ENCODE measurements at regions not wholly inside any gene's neighbourhood (a gene's known extent, or its start where the extent isn't known, plus 50 kb on each side); places are given as distances from the start of the nearest gene placed in this dataset.

DNA sequence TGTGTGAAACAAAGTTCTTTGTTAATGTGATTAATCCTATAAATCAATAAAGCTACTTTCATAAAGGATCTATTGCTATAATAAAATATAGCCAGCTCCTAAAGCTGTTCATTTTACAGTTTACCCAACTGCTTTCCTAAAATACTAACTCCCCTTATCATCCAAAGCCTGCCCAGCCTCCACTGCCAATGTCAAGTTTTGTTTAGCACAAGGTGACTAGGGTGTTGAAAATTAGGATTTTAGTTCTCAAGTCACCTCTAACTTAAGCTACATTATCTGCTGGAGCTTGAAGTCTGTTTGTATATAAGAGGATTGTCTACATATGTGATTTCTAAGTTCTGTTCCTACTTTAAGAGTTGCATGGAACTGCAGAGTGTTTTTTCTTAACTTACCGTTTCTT is 86.3 kb downstream of the CCER1 start:
- TF ChIP-seq EZH2 (IDR thresholded peaks at IDR 0.05; ENCODE audit: borderline replicate concordance, low read depth, low read length, severe bottlenecking): no peak
- TF ChIP-seq POLR2AphosphoS5 (IDR thresholded peaks at IDR 0.05; ENCODE audit: insufficient read depth, low read depth, low read length): no peak
- no peak for TF ChIP-seq GATA2 (IDR thresholded peaks at IDR 0.05; ENCODE audit: insufficient read depth, insufficient read length, low read depth, low read length)
- TF ChIP-seq FOS (IDR thresholded peaks at IDR 0.05; ENCODE audit: borderline replicate concordance, insufficient read depth, low read length): no peak
- intact Hi-C loops (cut with micrococcal nuclease) (no loop called here), dilution Hi-C loops (cut with MboI; ENCODE audit: extremely low pct_ligation_motif_present, low sequenced_read_pairs) (no loop called here)
- Histone ChIP-seq H3K4me2 (ENCODE audit: insufficient read depth, low read length) (no peak overlapping the region), H3K36me3 (ENCODE audit: control insufficient read depth in 2 of 2, extremely low read depth in 1 of 2, insufficient read depth in 2 of 2, low read length in 2 of 2) (no peaks in the 10 kb centered on the region), H3K79me2 (ENCODE audit: control insufficient read depth, insufficient read depth, low read length) (no peaks in the 10 kb centered on the region), H2AFZ (ENCODE audit: low read depth, low read length) (no peak overlapping the region), H3K27me3 (ENCODE audit: control insufficient read depth in 2 of 2, insufficient read depth in 2 of 2, low read length in 2 of 2) (no peaks in the 10 kb centered on the region), H4K20me1 (replicated peaks; ENCODE audit: control insufficient read depth, extremely low read depth, insufficient read depth, low read length) (no peaks in the 10 kb centered on the region), H3K27ac (ENCODE audit: insufficient read depth, low read depth, low read length) (no peak overlapping the region), H3K9me1 (replicated peaks; ENCODE audit: control insufficient read depth, extremely low read depth, insufficient read depth, low read length) (no peaks in the 10 kb centered on the region), H3K9me3 (replicated peaks; ENCODE audit: control insufficient read depth, insufficient read depth, low read length) (no peaks in the 10 kb centered on the region), H3K4me1 (ENCODE audit: control insufficient read depth, extremely low read depth, insufficient read depth, low read length) (no peaks in the 10 kb centered on the region), H3K9ac (replicated peaks; ENCODE audit: extremely low read depth, insufficient read depth, low read length) (no peak overlapping the region), H3K4me3 (replicated peaks in 1 of 3; ENCODE audit: insufficient read depth in 1 of 3, low read depth in 1 of 3, low read length in 3 of 3) (no peak overlapping the region)
- ChIA-PET POLR2A (no interaction called here), CTCF (interaction anchor here (1.2 to 3.5 kb wide), 3 partner anchors 9 to 72 kb away, joined by 3 to 17 read pairs (median 6); no protein-coding TSS in a partner anchor)
- DNase-seq (ENCODE audit: low read depth, low spot score) (no peak), FAIRE-seq (no peak)
- no TSS peak for BruUV-seq (replicated peaks)

DNA sequence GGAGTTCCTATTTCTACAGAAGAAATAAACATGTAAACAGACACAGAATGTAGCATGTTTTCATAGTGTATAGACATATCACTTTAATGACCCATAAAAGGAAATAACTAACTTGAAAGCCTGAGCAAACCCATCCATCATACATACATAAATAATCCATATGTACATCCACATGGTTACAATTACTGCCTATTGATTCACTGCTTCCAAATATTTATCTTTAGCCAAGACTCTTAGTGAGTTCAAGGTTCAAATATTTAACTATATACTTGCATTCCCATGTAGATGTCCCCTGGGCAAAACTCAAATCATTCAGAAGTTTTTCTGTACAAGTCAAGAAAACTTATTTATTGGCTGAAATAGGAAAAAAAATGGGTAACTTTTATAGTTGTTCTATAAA is 95.4 kb downstream of the CCER1 start:
- Histone ChIP-seq H3K79me2 (ENCODE audit: control insufficient read depth, insufficient read depth, low read length) (no peaks in the 10 kb centered on the region), H3K9me1 (replicated peaks; ENCODE audit: control insufficient read depth, extremely low read depth, insufficient read depth, low read length) (no peaks in the 10 kb centered on the region), H3K4me1 (ENCODE audit: control insufficient read depth, extremely low read depth, insufficient read depth, low read length) (no peaks in the 10 kb centered on the region), H4K20me1 (replicated peaks; ENCODE audit: control insufficient read depth, extremely low read depth, insufficient read depth, low read length) (no peaks in the 10 kb centered on the region), H3K9me3 (replicated peaks; ENCODE audit: control insufficient read depth, insufficient read depth, low read length) (no peaks in the 10 kb centered on the region), H3K27me3 (ENCODE audit: control insufficient read depth in 2 of 2, insufficient read depth in 2 of 2, low read length in 2 of 2) (no peaks in the 10 kb centered on the region), H3K9ac (replicated peaks; ENCODE audit: extremely low read depth, insufficient read depth, low read length) (no peak overlapping the region), H3K27ac (ENCODE audit: insufficient read depth, low read depth, low read length) (no peak overlapping the region), H2AFZ (ENCODE audit: low read depth, low read length) (no peak overlapping the region), H3K4me3 (replicated peaks in 1 of 3; ENCODE audit: insufficient read depth in 1 of 3, low read depth in 1 of 3, low read length in 3 of 3) (no peak overlapping the region), H3K4me2 (ENCODE audit: insufficient read depth, low read length) (no peak overlapping the region), H3K36me3 (ENCODE audit: control insufficient read depth in 2 of 2, extremely low read depth in 1 of 2, insufficient read depth in 2 of 2, low read length in 2 of 2) (no peaks in the 10 kb centered on the region)
- FAIRE-seq: no peak
- TF ChIP-seq EZH2 (IDR thresholded peaks at IDR 0.05; ENCODE audit: borderline replicate concordance, low read depth, low read length, severe bottlenecking) (no peak), FOS (IDR thresholded peaks at IDR 0.05; ENCODE audit: borderline replicate concordance, insufficient read depth, low read length) (no peak), MYC (IDR thresholded peaks at IDR 0.05; ENCODE audit: low read depth, low read length) (no peak), POLR2A (IDR thresholded peaks at IDR 0.05; ENCODE audit: low read depth, low read length) (no peak), GATA2 (IDR thresholded peaks at IDR 0.05; ENCODE audit: insufficient read depth, insufficient read length, low read depth, low read length) (no peak), JUN (IDR thresholded peaks at IDR 0.05; ENCODE audit: borderline replicate concordance, insufficient read depth, insufficient read length, low read depth) (no peak), POLR2AphosphoS5 (IDR thresholded peaks at IDR 0.05; ENCODE audit: insufficient read depth, low read depth, low read length) (no peak)
- TF ChIP-seq, protein P1, sequence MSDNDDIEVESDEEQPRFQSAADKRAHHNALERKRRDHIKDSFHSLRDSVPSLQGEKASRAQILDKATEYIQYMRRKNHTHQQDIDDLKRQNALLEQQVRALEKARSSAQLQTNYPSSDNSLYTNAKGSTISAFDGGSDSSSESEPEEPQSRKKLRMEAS (IDR thresholded peaks at IDR 0.05; ENCODE audit: insufficient read depth, insufficient read length): no peak
- TF ChIP-seq, protein P2, sequence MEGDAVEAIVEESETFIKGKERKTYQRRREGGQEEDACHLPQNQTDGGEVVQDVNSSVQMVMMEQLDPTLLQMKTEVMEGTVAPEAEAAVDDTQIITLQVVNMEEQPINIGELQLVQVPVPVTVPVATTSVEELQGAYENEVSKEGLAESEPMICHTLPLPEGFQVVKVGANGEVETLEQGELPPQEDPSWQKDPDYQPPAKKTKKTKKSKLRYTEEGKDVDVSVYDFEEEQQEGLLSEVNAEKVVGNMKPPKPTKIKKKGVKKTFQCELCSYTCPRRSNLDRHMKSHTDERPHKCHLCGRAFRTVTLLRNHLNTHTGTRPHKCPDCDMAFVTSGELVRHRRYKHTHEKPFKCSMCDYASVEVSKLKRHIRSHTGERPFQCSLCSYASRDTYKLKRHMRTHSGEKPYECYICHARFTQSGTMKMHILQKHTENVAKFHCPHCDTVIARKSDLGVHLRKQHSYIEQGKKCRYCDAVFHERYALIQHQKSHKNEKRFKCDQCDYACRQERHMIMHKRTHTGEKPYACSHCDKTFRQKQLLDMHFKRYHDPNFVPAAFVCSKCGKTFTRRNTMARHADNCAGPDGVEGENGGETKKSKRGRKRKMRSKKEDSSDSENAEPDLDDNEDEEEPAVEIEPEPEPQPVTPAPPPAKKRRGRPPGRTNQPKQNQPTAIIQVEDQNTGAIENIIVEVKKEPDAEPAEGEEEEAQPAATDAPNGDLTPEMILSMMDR (IDR thresholded peaks at IDR 0.05; ENCODE audit: extremely low read depth in 1 of 2, insufficient read depth in 1 of 2, low read depth in 1 of 2, low read length in 2 of 2): no peak
- ChIA-PET CTCF (interaction anchor here (1.2 to 1.6 kb wide), 2 partner anchors 10 to 85 kb away, joined by 5 to 6 read pairs; no protein-coding TSS in a partner anchor), POLR2A (no interaction called here)
- intact Hi-C loops (cut with micrococcal nuclease) (loop anchor here (10.0 kb wide), 2 partner anchors 315 to 525 kb away; no protein-coding TSS in a partner anchor), dilution Hi-C loops (cut with MboI; ENCODE audit: extremely low pct_ligation_motif_present, low sequenced_read_pairs) (no loop called here)
- no peak for DNase-seq (ENCODE audit: low read depth, low spot score)
- BruUV-seq (replicated peaks): no TSS peak
